GM19395 (cell line): ENCODE measurements at regions not wholly inside any gene's neighbourhood (a gene's known extent, or its start where the extent isn't known, plus 50 kb on each side); places are given as distances from the start of the nearest gene placed in this dataset.

Experiments used
- ATAC-seq: cut with Tn5 transposase; IDR thresholded peaks from one replicate; pipeline ENCODE4 v1.9.1; 2021; ENCODE audit warnings: mild to moderate bottlenecking, moderate library complexity; ENCODE audit not compliant: unreplicated experiment

- ATAC-seq: no peak
Observed at GRCh38 chr16:80489173-80489572, 51.6 kb upstream of the DYNLRB2 start.

DNA sequence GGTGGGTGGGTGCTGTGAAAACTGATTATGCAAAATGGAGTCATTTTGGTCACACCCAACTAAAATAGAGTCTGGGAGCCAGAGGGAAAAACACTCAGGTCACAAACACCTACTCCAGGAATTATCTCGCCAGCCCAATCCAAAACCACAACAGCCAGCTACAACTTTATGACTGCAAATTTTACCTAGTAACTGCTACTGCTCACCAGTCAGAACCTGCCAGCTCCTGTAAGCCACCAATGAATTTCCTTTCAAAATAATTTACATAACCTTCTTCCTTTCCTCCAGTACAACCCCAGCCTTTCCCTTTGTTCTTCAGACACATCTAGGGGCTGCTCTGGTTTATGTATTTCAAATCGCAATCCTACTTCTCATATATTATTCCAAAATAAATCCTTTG lies 52.6 kb upstream of the DYNLRB2 start:
- no peak for ATAC-seq

DNA sequence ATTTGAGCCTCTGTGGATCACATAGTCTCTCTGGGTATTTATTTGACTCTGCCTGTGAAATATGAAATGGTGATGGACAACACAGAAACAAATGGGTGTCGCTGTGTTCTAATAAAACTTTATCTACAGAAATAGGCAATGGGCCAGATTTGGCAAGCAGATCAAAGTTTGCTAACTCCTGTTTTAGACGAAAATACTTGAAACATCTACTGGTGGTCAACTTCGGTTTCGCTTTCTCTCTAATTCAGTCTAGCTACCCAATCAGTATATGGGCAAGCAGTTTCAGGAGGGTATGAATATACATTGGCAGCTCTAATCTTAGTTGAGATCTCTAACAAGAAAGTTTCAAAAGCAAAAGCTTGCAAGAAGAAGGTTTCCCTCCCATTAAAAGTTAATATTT lies 60.1 kb upstream of the DYNLRB2 start:
- peak; percentile 95 for ATAC-seq

- ATAC-seq: no peak
Observed at GRCh38 chr16:80477838-80478237, 63.0 kb upstream of the DYNLRB2 start.

DNA sequence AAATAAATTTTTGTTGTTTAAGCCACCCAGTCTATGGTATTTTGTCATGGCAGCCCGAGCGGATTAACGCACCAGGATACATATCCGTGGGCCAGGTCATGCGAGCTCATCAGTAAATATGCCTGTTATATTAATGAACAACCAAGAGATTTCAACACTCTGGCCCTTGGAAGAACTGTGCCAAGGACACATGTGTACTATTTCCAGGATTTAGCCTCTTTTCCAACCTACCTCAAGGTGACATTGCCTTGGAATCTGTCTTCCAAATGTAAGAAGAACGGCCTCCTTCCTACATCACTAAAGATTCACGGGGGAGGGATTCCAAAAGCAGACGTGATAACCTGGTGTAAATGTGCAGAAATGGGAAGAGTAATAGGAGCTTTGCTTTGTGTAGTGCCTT lies 72.8 kb upstream of the DYNLRB2 start:
- no peak for ATAC-seq

DNA sequence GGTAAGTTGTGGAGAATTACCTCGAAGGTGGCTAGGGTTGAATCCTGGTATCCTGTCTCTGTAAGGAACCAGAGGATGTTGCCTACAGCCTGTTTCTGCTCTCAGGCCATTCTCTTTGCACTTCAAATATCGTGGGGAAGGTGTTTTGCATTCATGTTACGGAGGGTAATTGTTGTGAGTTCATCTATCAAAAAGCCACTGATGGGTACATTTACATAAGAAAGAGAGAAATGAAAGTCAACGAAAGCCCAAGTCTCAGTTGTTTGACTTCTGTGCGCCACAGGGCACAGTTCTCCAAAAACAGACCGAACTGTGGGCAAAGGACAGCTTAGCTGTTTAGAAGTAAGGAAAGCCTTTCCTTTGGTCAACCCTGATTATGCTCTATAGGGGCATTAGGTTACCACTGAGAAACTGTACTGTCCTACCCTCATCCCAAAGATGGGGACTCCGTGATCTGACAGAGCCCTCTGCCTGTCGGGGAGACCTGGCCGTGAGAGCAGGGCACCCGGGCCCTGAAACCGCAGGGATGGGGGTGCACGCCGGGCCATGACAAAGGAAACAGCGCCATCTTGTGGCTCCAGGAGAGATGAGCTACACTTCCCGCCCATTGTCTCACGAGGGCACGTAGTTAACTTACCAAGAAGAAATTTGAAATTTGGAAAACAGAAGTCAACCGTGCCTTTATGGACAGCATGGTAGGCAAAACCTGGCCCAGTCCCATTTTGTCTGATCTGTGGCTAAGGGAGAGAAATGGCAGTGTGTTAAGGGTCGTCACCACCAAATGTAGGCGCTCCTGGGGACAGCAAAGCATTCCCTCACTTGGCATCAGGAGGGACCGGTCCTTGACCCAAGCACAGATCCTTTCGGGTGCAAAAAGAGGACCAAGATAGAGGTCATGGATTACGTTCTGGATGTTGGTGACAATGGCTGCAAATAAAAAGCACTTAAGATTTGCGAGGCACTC lies 74.5 kb upstream of the DYNLRB2 start:
- ATAC-seq: peak; percentile 93

DNA sequence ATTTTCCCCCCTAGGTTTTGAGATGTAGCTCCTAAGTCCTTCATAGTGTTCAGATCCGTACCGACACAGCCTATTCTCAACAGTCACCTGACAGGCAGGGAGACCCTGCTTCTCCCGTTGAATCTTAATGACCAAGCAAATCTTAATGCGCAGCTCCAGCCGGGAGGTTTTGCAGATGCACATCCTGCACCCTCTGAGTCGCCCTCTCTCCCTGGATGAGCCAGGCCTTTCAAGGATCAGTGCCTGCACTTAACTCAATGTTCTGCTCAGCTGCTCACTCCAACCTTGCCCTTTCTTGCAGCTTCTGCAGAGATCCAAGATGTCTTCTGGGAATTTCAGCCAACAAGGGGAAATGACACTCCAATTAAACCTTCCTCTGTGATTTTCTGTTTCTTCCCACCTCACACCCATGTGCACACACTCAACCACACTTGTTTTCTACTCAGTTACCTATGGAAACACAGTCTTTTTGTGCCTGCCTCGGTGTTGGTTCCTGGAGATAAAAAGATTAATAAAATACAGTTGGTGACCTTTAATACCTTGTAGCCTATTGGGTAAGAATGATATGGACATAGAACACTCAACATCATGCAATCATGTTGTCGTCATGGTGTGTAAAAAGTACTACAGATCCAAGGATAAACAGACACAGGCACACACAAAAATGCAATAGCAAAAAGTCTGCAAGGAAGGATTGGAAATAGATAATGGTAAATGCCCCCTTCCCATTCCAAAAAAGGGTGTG lies 76.9 kb upstream of the DYNLRB2 start:
- no peak for ATAC-seq

DNA sequence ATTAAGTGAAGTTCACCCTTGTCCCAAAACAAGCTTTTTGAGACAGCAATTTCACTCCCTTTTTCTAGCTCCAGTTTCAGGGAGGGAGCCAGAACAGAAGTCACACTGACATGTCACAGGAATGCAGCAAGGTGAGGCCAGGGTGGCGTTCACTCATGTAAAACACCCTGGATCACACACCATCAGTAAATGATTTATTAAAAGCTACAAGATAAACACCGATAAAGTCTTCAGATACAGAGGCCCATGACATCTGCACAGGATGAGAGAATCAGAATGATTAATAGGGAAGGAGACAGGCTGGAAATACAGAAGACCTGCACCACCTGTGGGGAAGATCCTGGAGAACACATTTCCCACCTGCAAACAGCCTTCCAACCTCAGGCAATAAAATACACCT lies 77.5 kb upstream of the DYNLRB2 start:
- no peak for ATAC-seq

- no peak for ATAC-seq
Observed at GRCh38 chr16:80462917-80463316, 77.9 kb upstream of the DYNLRB2 start.

- no peak for ATAC-seq
Observed at GRCh38 chr16:80460988-80461387, 79.8 kb upstream of the DYNLRB2 start.

DNA sequence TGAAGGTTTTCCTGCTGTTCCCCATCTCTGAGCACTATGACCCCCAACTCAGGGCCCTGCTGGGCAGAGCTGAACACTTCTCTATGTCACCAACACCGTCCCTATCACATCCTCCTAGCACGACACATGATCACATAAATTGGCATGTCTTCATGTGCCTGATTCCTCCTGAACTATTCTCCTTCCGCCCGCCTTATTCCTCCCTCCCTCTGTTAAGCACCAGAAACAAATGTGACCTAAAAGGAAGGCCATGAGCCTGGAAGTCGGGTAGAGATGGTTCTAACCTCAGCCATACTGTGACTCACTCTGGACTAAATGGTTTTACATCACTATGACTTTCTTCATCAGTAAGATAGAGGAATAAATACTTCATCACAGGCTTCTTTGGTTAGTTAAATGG lies 80.8 kb upstream of the DYNLRB2 start:
- no peak for ATAC-seq

GRCh38 chr16:80459331-80459777 lies 81.4 kb upstream of the DYNLRB2 start:
- no peak for ATAC-seq

DNA sequence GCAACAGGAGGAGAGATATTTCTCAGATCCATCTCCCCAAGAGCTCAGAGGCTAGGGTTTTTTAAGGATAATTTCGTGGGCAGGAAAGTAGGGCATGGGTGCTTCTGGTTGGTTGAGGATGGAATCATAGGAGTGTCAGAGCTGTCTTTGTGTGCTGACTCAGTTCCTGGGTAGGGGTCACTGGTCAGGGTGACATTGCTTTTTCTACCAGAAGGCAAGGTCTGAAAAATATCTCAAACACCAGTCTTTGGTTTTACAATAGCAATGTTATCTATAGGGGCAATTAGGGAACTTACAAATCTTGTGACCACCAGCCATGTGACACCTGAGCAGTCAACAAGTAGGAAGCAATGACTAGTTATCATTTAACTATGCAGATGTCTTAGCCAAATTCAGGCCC lies 82.9 kb upstream of the DYNLRB2 start:
- ATAC-seq: no peak

DNA sequence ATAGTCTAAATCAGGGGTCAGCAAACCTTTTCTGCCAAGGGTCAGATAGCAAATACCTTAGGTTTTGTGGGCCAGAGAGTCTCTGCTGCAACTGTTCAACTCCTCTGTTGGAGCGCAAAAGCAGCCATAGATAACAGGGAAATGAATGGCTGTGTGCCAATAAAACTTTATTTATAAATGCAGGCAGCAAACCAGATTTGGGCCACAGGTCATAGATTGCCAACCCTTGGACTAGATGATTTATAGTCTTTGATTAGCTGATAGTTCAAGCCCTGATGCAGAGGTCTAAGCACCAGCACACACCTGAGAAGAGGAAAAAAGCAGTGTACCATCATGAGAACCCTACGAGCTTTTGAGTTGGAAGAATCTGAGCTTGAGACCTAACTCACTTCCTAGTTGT lies 86.0 kb upstream of the DYNLRB2 start:
- no peak for ATAC-seq

DNA sequence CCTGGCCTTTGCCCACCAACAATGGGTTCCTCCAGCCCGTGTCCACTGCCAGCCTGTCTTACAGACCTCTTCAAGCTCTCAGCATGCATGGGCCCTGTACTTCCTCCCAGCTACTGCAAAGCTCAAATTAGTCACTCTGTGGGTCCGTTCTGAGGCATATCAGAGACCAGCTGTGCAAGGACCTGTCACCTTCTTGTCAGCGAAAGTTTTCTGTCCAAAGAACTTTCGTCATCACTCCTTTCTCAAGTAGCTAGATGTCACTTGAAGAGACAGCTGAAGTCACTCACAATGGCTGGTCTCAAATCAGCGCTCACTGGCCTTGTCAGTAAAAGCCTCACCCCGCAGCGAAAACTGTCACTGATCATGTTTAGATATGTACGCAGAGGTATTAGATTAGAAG lies 91.4 kb upstream of the DYNLRB2 start:
- no peak for ATAC-seq

DNA sequence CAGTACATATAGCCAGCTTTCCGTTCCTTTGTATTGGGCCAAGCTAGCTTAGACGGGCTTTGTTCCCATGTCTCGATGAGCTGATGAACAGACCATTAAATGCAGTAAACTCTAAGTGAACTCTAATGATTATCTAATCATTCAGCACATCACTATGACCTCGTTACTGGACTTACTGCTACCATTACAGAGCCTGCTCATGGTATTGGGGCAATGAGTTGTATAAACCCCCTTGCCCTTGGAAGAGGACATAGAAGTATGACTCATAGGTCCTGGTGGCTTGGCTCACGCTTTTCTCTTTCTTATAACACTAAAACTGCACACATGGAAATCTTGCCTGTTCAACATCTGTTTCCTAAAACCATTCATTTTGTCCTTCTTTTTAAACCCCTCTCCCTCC lies 93.6 kb upstream of the DYNLRB2 start:
- no peak for ATAC-seq

- no peak for ATAC-seq
Observed at GRCh38 chr16:80442779-80443178, 98.0 kb upstream of the DYNLRB2 start.

DNA sequence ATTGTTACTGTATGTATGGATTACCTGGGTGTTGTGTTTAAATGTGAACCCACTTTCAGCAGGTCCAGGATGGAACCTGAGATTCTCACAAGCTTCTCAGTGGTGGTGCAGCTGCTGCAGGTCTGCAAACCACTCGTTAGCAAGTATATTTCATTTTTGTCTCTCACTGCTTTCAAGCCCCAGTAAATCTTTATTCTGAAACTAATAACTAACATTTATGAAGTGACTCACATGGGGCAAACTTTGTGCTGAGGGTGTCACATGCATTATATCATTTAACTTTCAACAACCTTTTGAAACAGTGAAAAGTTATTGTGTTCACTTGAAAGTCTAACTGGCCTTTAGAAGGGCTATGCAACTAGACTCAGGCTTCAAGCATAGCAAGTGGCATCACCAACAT lies 98.9 kb upstream of the DYNLRB2 start:
- ATAC-seq: no peak

GRCh38 chr16:80440667-80441066 lies 100.1 kb upstream of the DYNLRB2 start:
- ATAC-seq: no peak

GRCh38 chr16:80437707-80438106 lies 103.1 kb upstream of the DYNLRB2 start:
- no peak for ATAC-seq

DNA sequence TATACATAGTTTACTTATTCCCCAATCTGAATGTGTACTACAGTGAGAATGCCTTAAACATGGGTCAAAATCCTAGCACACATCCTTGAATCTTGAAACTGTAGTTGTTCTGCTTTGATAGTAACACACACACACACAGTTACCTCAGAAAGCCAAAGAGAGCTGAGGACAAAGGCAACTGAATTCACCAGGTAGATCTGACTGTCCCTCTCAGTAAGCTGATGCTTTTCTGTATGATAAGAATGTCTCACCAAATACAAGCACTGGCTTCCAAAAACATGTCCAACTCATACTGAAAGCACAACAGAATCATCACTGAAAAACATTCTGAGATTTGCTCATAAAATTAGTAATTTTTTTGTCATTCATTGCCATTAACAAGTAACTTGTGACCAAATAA lies 104.3 kb upstream of the DYNLRB2 start:
- no peak for ATAC-seq

DNA sequence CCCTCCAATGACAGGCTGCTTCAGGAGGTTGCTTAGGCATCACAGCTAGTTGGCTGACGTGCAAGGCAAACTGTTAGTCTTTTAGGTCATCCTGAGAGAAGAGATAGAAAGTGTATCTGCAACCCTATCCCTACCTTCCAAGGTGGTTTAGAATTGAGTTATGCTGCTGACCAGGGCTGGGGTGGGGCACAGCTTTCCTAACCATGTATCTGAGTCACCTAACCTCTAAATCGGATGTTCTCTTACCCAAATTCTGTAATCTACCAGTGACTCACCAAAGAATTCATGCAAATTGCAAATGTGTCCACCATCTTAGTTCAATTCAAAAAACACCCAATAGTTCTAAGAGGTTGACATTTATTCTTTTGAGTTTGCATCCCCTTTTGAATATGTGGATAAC lies 107.2 kb upstream of the DYNLRB2 start:
- ATAC-seq: no peak
